Fibroblast of mammary gland (primary cell): ENCODE measurements at regions not wholly inside any gene's neighbourhood (a gene's known extent, or its start where the extent isn't known, plus 50 kb on each side); places are given as distances from the start of the nearest gene placed in this dataset.

ENCODE experiments used
- DNase-seq: peaks from one replicate; pipeline ENCODE4 v3.0.0-alpha.2; 2010; ENCODE audit warnings: low read depth
- H3K4me3 ChIP-seq: 2 replicates; pipeline ENCODE4 v1.5.1; 2011; ENCODE audit warnings: low read depth, mild to moderate bottlenecking, low read length, moderate library complexity; ENCODE audit not compliant: control insufficient read depth
- TF ChIP-seq, protein P1 (sequence below): conservative IDR thresholded peaks from 2 replicates; pipeline ENCODE4 v1.5.1; 2011; ENCODE audit warnings: low read depth, low read length, inconsistent platforms; ENCODE audit not compliant: control insufficient read depth, insufficient read depth

DNA sequence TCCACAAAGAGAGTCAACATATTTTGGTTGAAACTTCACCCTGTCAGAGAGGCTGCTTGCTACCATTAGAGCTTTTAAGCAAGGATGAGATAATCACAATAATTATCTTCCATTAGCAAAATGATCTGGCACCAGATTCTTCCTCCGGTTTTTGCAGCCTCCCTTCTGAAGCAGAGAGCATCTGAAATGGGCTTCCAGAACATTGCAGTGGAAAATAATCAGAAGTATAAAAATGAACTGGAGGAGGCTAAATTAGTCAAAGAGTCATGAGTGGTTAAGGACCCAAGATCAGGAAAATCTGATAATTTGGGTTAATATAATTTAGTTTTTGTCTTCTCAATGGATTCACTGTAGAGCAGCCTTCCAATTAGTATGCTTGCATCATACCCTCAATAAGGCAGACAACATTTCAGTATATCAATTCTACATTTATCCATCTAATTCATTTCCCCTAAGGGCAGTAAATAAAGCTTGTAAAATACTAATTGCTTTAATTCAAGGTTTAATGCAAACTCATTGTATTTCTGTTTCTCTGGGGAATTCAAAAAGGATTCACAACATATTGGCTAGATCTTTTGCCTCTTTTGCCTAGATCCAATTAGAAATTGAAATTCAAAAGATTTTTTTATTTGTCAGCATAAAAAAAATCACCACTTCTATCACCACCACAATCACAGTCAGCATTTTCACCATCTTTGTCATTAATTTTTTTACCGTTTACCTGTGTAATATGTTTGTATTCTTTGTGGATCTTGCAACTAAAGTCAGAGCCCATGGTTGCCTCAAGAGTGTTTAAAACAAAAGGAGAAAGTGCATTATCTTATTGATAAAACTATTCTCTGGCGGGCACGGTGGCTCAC is 537.2 kb upstream of the DCC start:
- H3K4me3 ChIP-seq = no peak overlapping the region
- TF ChIP-seq, protein P1, sequence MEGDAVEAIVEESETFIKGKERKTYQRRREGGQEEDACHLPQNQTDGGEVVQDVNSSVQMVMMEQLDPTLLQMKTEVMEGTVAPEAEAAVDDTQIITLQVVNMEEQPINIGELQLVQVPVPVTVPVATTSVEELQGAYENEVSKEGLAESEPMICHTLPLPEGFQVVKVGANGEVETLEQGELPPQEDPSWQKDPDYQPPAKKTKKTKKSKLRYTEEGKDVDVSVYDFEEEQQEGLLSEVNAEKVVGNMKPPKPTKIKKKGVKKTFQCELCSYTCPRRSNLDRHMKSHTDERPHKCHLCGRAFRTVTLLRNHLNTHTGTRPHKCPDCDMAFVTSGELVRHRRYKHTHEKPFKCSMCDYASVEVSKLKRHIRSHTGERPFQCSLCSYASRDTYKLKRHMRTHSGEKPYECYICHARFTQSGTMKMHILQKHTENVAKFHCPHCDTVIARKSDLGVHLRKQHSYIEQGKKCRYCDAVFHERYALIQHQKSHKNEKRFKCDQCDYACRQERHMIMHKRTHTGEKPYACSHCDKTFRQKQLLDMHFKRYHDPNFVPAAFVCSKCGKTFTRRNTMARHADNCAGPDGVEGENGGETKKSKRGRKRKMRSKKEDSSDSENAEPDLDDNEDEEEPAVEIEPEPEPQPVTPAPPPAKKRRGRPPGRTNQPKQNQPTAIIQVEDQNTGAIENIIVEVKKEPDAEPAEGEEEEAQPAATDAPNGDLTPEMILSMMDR = no peak
- no peak for DNase-seq

DNA sequence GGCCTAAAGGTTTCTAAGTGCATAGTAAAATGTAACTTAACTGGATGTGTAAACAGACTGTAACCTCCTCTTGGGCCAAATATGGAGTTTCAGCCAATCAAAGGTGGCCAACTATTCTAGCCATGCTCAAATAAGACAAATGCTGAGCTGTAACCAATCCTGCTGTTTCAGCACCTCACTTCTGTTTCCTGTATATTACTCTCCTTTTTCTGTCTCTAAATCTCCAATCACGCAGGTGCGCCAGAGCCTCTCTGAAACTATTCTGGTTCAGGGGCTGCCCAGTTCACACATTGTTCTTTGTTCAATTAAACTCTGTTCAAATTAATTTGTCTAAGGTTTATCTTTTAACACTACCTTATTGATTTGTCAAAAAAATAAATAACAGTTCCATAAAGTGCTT is 532.7 kb upstream of the DCC start:
- no peak for DNase-seq
- H3K4me3 ChIP-seq = no peak overlapping the region
- TF ChIP-seq, protein P1 = no peak

DNA sequence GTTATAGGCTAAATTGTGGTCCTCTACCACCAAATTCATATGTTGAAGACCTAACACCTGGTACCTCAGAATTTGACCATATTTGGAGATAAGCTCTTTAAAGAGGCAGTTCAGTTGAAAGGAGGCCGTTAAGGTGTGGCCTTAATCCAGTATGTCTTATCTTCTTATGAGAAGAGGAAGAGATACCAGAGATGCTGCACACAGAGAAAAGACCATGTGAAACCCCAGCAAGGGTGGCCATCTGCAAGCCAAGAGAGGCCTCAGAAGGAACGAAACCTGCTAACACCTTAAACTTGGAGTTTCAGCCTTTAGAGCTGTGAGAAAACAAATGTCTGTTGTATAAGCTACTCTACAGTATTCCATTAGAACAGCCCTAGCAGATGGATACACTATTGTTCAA is 528.1 kb upstream of the DCC start:
- TF ChIP-seq, protein P1 = no peak
- DNase-seq = no peak
- no peak overlapping the region for H3K4me3 ChIP-seq

DNA sequence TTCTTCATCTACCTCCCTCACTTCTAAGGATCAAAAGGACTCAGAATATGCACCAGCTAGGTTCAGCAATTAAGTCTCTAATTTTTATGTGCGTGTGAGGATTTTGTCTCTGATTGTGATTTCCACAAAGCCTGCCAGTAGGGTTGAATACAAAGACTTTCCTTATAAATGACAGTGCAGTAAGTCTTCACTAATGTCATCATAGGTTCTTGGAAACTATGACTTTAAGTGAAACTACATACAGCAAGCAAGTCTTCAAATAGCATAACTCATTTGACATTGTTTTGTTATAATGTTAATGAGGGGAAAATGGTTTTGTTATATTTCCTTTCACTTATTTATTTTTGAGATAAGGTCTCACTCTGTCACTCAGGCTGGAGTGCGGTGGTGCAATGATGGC is 526.3 kb upstream of the DCC start:
- no peak for DNase-seq
- no peak overlapping the region for H3K4me3 ChIP-seq
- TF ChIP-seq, protein P1 = no peak

DNA sequence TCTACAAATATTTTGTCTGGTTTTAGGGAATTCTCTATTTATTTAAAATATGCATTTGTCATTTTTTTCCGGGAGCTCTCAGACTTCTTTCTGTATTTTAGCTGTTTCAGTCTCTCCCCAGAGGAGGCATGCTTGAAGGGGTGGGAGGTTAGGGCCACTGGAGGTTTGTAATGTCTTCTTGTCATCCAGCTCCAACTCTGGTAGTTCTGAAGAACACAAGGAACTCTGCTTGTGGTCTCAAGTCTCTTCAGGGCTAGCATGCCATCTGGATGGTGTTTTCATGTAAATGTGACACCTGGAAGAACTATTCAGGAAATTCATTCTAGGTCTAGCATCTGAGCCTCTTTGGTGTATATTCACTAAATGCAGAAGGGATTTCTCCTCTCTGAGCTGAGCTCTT is 518.4 kb upstream of the DCC start:
- no peak overlapping the region for H3K4me3 ChIP-seq
- TF ChIP-seq, protein P1 = no peak
- no peak for DNase-seq

DNA sequence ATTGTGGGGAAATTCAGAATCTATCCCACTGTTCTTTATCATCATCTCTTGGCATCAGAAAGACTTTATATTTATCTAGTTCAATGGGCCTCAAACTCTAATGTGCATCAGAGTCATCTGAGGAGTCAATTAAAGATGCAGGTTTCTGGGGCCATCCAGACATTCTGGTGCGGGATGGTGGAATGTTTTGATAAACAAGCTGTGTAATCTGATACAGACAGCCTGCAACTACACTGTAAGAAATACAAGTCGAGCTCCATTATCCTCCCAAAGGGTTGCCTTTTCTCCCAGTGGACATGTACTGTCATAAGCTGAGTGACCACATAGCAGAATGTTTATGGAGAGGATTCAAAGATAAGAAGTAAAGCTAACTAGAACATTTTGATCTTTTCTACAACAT is 515.3 kb upstream of the DCC start:
- TF ChIP-seq, protein P1 = no peak
- H3K4me3 ChIP-seq = no peak overlapping the region
- DNase-seq = no peak

DNA sequence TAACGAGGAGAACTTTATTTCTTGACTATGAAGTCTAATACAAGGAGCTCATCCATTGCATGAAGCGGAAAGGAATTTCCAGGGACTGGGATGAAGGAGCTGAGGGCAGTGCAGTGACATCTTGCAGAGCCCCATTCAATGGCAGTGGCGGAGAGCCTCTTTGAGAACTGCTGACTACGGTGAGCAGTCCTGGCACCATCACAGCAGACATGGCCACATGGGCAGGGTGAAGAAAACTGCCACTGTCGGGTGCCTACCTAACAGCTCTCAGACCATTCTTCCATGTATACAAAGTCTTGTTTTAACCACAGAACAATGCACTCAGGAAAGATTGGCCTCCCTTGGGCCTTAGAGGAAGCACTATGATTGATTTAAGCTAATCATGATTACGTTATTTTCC is 506.1 kb upstream of the DCC start:
- DNase-seq = no peak
- H3K4me3 ChIP-seq = no peak overlapping the region
- TF ChIP-seq, protein P1 = no peak
